ENCODE measurements at regions not wholly inside any gene's neighbourhood (a gene's known extent, or its start where the extent isn't known, plus 50 kb on each side); places are given as distances from the start of the nearest gene placed in this dataset.

DNA sequence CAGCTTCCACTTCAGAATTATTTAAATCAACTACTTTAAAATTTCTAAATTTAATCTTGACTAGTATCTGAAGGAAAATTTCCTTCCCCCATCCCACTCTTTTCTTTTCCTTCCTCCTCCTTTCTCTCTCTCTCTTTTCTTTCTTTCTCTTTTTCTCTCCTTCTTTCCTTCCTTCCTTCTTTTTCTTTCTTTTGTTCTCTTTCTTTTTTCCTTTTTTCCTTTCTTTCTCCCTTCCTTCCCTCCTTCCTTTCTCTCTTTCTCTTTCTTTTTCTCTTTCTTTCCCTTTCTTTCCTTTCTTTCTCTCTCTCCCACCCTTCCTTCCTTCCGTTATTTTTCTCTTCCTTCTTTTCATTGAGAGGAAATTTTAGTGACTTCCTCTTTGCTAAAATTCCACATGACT, 132.0 kb upstream of the CDH19 start:
- no peaks in the 10 kb centered on the region for H3K27me3 Mint-ChIP-seq
- H3K4me1 Mint-ChIP-seq (ENCODE audit: unreplicated experiment) = no peaks in the 10 kb centered on the region
- no peak overlapping the region for H3K4me3 Mint-ChIP-seq
- H3K36me3 Mint-ChIP-seq = no peaks in the 10 kb centered on the region
- no peak for DNase-seq (ENCODE audit: extremely low spot score, unreplicated experiment)
- H3K9me3 Mint-ChIP-seq = no peaks in the 10 kb centered on the region
- no peak overlapping the region for H3K27ac Mint-ChIP-seq
- TF ChIP-seq CTCF (conservative IDR thresholded peaks at IDR 0.05) = no peak

DNA sequence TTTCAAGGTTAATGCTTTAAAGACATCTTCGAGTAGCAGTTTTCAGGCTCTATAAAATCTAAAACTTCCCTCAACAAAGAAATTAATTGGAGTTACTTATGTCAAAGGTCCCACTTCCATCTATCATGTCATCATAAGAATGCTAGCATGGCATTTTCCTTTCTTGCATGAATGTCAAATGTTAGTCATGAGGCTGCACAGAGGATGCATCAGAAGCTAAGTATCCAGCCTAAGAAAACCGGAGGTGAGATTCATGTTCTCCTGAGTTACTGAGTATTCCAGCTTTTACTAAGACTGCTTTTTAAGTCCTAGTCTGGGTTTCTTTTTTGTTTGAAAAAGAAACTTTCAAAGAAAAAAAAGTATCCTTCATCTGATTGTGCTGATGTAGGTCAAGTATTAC, 130.6 kb upstream of the CDH19 start:
- no peak overlapping the region for H3K4me3 Mint-ChIP-seq
- no peak overlapping the region for H3K27ac Mint-ChIP-seq
- no peaks in the 10 kb centered on the region for H3K9me3 Mint-ChIP-seq
- DNase-seq (ENCODE audit: extremely low spot score, unreplicated experiment) = no peak
- no peaks in the 10 kb centered on the region for H3K36me3 Mint-ChIP-seq
- no peaks in the 10 kb centered on the region for H3K4me1 Mint-ChIP-seq (ENCODE audit: unreplicated experiment)
- no peaks in the 10 kb centered on the region for H3K27me3 Mint-ChIP-seq
- no peak for TF ChIP-seq CTCF (conservative IDR thresholded peaks at IDR 0.05)

- no peak overlapping the region for H3K4me3 Mint-ChIP-seq
- H3K27me3 Mint-ChIP-seq = no peaks in the 10 kb centered on the region
- no peaks in the 10 kb centered on the region for H3K4me1 Mint-ChIP-seq (ENCODE audit: unreplicated experiment)
- DNase-seq (ENCODE audit: extremely low spot score, unreplicated experiment) = no peak
- no peaks in the 10 kb centered on the region for H3K9me3 Mint-ChIP-seq
- no peak overlapping the region for H3K27ac Mint-ChIP-seq
- no peak for TF ChIP-seq CTCF (conservative IDR thresholded peaks at IDR 0.05)
- no peaks in the 10 kb centered on the region for H3K36me3 Mint-ChIP-seq
Observed at GRCh38 chr18:66731890-66732289, 128.0 kb upstream of the CDH19 start.

GRCh38 chr18:66729442-66730239, 125.8 kb upstream of the CDH19 start:
- Mint-ChIP-seq H3K4me1 (ENCODE audit: unreplicated experiment) (no peaks in the 10 kb centered on the region), H3K36me3 (no peaks in the 10 kb centered on the region), H3K9me3 (no peaks in the 10 kb centered on the region), H3K27me3 (no peaks in the 10 kb centered on the region), H3K27ac (no peak overlapping the region), H3K4me3 (no peak overlapping the region)
- TF ChIP-seq CTCF (conservative IDR thresholded peaks at IDR 0.05) = no peak
- no peak for DNase-seq (ENCODE audit: extremely low spot score, unreplicated experiment)

DNA sequence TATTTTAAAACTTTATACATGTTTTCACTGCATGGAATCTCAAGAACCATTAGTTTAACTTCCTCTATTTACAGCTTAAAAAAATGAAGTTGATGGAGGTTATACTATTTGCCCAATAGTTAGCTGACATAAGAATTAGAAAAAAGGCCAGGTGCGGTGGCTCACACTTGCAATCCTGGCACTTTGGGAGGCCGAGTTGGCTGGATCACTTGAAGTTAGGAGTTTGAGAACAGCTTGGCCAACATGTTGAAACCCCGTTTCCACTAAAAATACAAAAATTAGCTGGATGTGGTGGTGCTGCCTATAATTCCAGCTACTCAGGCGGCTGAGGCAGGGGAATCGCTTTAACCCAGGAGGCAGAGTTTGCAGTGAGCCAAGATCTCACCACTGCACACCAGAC, 125.1 kb upstream of the CDH19 start:
- H3K27me3 Mint-ChIP-seq = no peaks in the 10 kb centered on the region
- DNase-seq (ENCODE audit: extremely low spot score, unreplicated experiment) = no peak
- TF ChIP-seq CTCF (conservative IDR thresholded peaks at IDR 0.05) = no peak
- no peaks in the 10 kb centered on the region for H3K9me3 Mint-ChIP-seq
- H3K36me3 Mint-ChIP-seq = no peaks in the 10 kb centered on the region
- H3K27ac Mint-ChIP-seq = no peak overlapping the region
- no peaks in the 10 kb centered on the region for H3K4me1 Mint-ChIP-seq (ENCODE audit: unreplicated experiment)
- no peak overlapping the region for H3K4me3 Mint-ChIP-seq
